NT2/D1 (cell line): ENCODE measurements at regions not wholly inside any gene's neighbourhood (a gene's known extent, or its start where the extent isn't known, plus 50 kb on each side); places are given as distances from the start of the nearest gene placed in this dataset.

Experiments
- YY1 ChIP-seq: IDR thresholded peaks from 2 replicates; pipeline ENCODE4 v1.6.1; 2011; ENCODE audit not compliant: insufficient read length, insufficient read depth
- ZNF274 ChIP-seq: IDR thresholded peaks from 2 replicates; pipeline ENCODE4 v1.6.1; 2011; ENCODE audit warnings: mild to moderate bottlenecking, low read depth, low read length

DNA sequence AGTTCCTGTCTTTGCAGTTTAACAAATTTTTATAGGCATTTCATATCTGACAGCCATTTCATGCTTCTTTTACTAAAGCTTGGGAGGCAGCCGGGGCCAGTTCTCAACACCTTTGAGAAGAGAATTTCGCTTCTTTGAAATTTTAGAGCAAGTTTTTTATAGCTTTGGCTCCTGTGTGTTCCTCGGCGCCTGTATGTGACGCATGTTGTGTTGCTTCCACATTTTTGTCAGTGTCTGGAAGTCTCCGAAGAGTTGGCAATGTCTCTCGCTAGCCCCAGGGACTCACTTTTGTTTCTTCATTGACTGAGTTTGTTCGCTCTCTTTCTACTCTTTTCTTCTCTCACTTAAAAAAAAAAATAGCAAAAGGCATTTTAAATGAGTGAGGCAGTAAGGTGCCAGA lies 386.9 kb upstream of the PLXNA2 start:
- TF ChIP-seq YY1 (no peak), ZNF274 (no peak)
